HepG2 (cell line): ENCODE measurements at regions not wholly inside any gene's neighbourhood (a gene's known extent, or its start where the extent isn't known, plus 50 kb on each side); places are given as distances from the start of the nearest gene placed in this dataset.

Experiments
- ATAC-seq: fragments of 200-7000 bp; cut with Tn5 transposase; 3 replicates; pipeline ENCODE4 v1.9.1; 2020; ENCODE audit warnings: mild to moderate bottlenecking, moderate library complexity
- BruUV-seq: library from RNA; stranded (reverse); fragments of 400-500 nt; replicated peaks from 2 replicates; lab custom pipeline; 2021; lab: Mats Ljungman, UMichigan
- CTCF ChIA-PET: fragments of 300-600 bp; formaldehyde crosslinking; extraction: SDS; loops from one replicate; lab custom pipeline; 2021; ENCODE audit warnings: low total read pairs, inconsistent platforms, low intra/inter-chr PET ratio; lab: Yijun Ruan, JAX
- POLR2A ChIA-PET: fragments of 350-600 bp; sonication (Branson Sonifier 250); formaldehyde crosslinking; loops from one replicate; lab custom pipeline; 2020; ENCODE audit warnings: antibody characterized with exemption, inconsistent platforms; lab: Yijun Ruan, JAX
- DNase-seq: peaks from one replicate; pipeline ENCODE4 v3.0.0-alpha.2; 2015; ENCODE audit warnings: low spot score
- FAIRE-seq: peaks from 3 replicates; lab custom pipeline; 2011; peaks lifted over from hg19 to GRCh38; lab: Jason Lieb, UNC
- H2AFZ ChIP-seq: one replicate; pipeline ENCODE4 v1.6.1; 2011; ENCODE audit warnings: low read length, inconsistent platforms
- H3K27ac ChIP-seq: fragments of 300-600 bp; 3 replicates; pipeline ENCODE4 v1.8.0; 2011; ENCODE audit warnings: mixed run types, mild to moderate bottlenecking, mixed read lengths, low read length, inconsistent platforms; ENCODE audit not compliant: insufficient read depth; ENCODE audit errors: extremely low read length
- H3K27me3 ChIP-seq, 2 experiments: fragments of 200-600 bp in 1 of 2; 2 replicates in 1 of 2; 3 replicates in 1 of 2; pipeline versions ENCODE4 v1.6.0 to v1.8.0; 2011; ENCODE audit warnings: low read length in 2 of 2, mild to moderate bottlenecking in 2 of 2, moderate library complexity in 2 of 2, inconsistent platforms in 1 of 2; ENCODE audit not compliant: insufficient read depth in 2 of 2, control insufficient read depth in 1 of 2
- H3K36me3 ChIP-seq, 2 experiments: fragments of 200-600 bp in 1 of 2; replicated peaks in 1 of 2; 2 replicates in 1 of 2; 3 replicates in 1 of 2; pipeline versions ENCODE4 v1.5.1 to v1.8.0; 2011; ENCODE audit warnings: low read length in 2 of 2, inconsistent platforms in 1 of 2; ENCODE audit not compliant: insufficient read depth in 2 of 2, control insufficient read depth in 1 of 2
- H3K4me1 ChIP-seq: 2 replicates; pipeline ENCODE4 v1.5.1; 2012; ENCODE audit warnings: low read length, inconsistent platforms; ENCODE audit not compliant: insufficient read depth
- H3K4me2 ChIP-seq: 2 replicates; pipeline ENCODE4 v1.6.0; 2011; ENCODE audit warnings: low read depth, low read length, inconsistent platforms
- H3K4me3 ChIP-seq, 3 experiments: fragments of 200-600 bp in 1 of 3; sonication (generic), shearing (Covaris generic) in 1 of 3; replicated peaks in 1 of 3; 2 replicates each; pipeline ENCODE4 v1.5.1; 2011 to 2016; ENCODE audit warnings: low read length in 3 of 3, inconsistent platforms in 2 of 3, low read depth in 2 of 3, mild to moderate bottlenecking in 2 of 3, control low read depth in 1 of 3, mixed read lengths in 1 of 3; ENCODE audit not compliant: insufficient read depth in 1 of 3
- H3K79me2 ChIP-seq: one replicate; pipeline ENCODE4 v1.6.1; 2011; ENCODE audit warnings: low read length, inconsistent platforms; ENCODE audit not compliant: insufficient read depth
- H3K9ac ChIP-seq: 2 replicates; pipeline ENCODE4 v1.6.0; 2011; ENCODE audit warnings: mild to moderate bottlenecking, low read depth, low read length, inconsistent platforms; ENCODE audit not compliant: insufficient read depth
- H3K9me3 ChIP-seq: 2 replicates; pipeline ENCODE4 v1.5.1; 2012; ENCODE audit warnings: mild to moderate bottlenecking, low read length
- H4K20me1 ChIP-seq: 2 replicates; pipeline ENCODE4 v1.6.0; 2011; ENCODE audit warnings: inconsistent platforms, mild to moderate bottlenecking, low read length, moderate library complexity; ENCODE audit not compliant: insufficient read depth
- FOSL1 ChIP-seq: sonication (generic); formaldehyde crosslinking; IDR thresholded peaks from 2 replicates; pipeline ENCODE4 v1.9.0; 2021; ENCODE audit warnings: missing genetic modification reagents, borderline replicate concordance
- PCBP2 ChIP-seq: fragments of 200-400 bp; formaldehyde crosslinking; optimal IDR thresholded peaks from 2 replicates; pipeline ENCODE3; 2018; ENCODE audit warnings: low read length, low read depth; ENCODE audit not compliant: poor library complexity, severe bottlenecking
- THAP11 ChIP-seq: IDR thresholded peaks from 2 replicates; pipeline ENCODE4 v1.6.1; 2016; ENCODE audit warnings: missing biosample characterization, missing genetic modification reagents
- WGBS: methylation state at CpG from one replicate; pipeline ENCODE4 v1.1.6; 2017; ENCODE audit warnings: low lambda C conversion rate; 5-methylcytosine and 5-hydroxymethylcytosine counted together
- in situ Hi-C: cut with HindIII; loops from 2 replicates; pipeline ENCODE4 v1.10.0; 2017; ENCODE audit warnings: low pct_unique_long_range_greater_than_20kb; ENCODE audit not compliant: extremely low pct_ligation_motif_present
- intact Hi-C: fragments of 100-400 bp; cut with micrococcal nuclease; formaldehyde crosslinking; loops from one replicate; pipeline ENCODE4 v1.10.0; 2022; ENCODE audit not compliant: unreplicated experiment
- TF ChIP-seq, protein P1 (sequence below): sonication (generic); formaldehyde crosslinking; IDR thresholded peaks from 2 replicates; pipeline ENCODE4 v1.5.0; 2020; ENCODE audit warnings: mild to moderate bottlenecking, missing genetic modification reagents, moderate library complexity
- TF ChIP-seq, protein P2 (sequence below): sonication (generic); formaldehyde crosslinking; IDR thresholded peaks from 2 replicates; pipeline ENCODE4 v1.8.1; 2022; ENCODE audit warnings: mild to moderate bottlenecking, missing genetic modification reagents

GRCh38 chr6:3522561-3523260 is 65.9 kb upstream of the SLC22A23 start (continued):
- TF ChIP-seq, protein P1, sequence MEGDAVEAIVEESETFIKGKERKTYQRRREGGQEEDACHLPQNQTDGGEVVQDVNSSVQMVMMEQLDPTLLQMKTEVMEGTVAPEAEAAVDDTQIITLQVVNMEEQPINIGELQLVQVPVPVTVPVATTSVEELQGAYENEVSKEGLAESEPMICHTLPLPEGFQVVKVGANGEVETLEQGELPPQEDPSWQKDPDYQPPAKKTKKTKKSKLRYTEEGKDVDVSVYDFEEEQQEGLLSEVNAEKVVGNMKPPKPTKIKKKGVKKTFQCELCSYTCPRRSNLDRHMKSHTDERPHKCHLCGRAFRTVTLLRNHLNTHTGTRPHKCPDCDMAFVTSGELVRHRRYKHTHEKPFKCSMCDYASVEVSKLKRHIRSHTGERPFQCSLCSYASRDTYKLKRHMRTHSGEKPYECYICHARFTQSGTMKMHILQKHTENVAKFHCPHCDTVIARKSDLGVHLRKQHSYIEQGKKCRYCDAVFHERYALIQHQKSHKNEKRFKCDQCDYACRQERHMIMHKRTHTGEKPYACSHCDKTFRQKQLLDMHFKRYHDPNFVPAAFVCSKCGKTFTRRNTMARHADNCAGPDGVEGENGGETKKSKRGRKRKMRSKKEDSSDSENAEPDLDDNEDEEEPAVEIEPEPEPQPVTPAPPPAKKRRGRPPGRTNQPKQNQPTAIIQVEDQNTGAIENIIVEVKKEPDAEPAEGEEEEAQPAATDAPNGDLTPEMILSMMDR (CRISPR knock-in tag): no peak
- TF ChIP-seq, protein P2, sequence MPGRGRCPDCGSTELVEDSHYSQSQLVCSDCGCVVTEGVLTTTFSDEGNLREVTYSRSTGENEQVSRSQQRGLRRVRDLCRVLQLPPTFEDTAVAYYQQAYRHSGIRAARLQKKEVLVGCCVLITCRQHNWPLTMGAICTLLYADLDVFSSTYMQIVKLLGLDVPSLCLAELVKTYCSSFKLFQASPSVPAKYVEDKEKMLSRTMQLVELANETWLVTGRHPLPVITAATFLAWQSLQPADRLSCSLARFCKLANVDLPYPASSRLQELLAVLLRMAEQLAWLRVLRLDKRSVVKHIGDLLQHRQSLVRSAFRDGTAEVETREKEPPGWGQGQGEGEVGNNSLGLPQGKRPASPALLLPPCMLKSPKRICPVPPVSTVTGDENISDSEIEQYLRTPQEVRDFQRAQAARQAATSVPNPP (CRISPR knock-in tag): no peak
- TF ChIP-seq FOSL1 (CRISPR knock-in tag): no peak

DNA sequence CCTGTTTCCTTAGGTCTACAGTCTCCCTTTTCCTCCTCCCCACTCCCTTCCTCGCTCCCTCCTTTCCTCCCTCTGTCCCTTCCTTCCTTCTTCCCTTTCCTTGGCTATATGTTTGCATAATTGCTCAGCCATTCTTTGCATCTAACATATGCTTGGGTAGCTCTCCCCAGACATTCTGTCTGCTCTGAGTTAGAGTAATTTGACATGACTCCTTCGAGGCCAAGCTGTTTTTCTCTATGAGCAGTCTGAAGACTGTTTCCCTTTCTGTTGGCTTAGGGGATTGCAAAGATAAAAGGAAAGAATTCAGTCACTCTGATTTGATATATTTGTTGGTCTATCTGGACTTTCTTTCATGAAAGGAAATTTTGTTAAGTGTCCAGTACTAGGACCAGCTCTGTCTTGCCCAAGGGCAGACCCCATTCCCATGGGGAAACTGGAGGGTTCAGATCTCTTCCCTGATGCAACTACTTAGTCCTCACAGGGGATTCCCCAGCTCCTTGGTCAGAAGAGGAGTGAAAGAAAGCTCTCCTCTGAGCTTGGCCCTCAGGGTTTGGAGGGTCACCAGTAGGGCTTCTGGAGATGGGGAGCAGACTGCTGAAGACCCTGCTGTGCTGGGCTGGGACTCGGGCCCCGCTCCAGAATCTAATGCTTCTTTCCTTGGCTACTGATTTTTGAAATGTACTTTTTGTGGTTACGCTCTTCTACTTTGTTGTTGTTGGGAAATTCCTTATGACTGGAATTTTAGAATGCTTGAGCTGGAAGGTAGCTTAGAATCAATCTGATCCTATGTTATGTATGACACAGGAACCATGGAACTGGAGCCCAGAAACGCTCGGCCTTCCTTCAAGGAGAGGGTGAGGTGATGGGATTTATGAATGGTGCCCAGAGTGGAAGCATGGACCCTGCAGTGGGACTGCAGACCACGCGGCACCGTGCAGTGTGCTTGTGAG is 63.7 kb upstream of the SLC22A23 start:
- Histone ChIP-seq H3K4me3 (no peak overlapping the region), H3K36me3 (no peaks in the 10 kb centered on the region), H3K9me3 (no peaks in the 10 kb centered on the region), H3K27ac (no peak overlapping the region), H3K79me2 (no peaks in the 10 kb centered on the region), H3K4me1 (peaks cover 19% of the 10 kb centered on the region), H3K27me3 (peaks cover 2 to 55% of the 10 kb centered on the region in 2 experiments; a peak in 3 of 5 replicates), H3K9ac (no peak overlapping the region), H4K20me1 (no peaks in the 10 kb centered on the region), H2AFZ (no peak overlapping the region), H3K4me2 (no peak overlapping the region)
- ATAC-seq: no peak
- CTCF ChIA-PET: no interaction called here
- no peak for FAIRE-seq
- BruUV-seq: no TSS peak
- no peak for DNase-seq
- TF ChIP-seq PCBP2 (peak; percentile 50), THAP11 (CRISPR knock-in tag) (no peak)
- 68% methylated on average over 10 of the region's 10 CpGs for WGBS
- POLR2A ChIA-PET: no interaction called here
- in situ Hi-C loops: no loop called here
- intact Hi-C loops: no loop called here
